ENCODE measurements at regions not wholly inside any gene's neighbourhood (a gene's known extent, or its start where the extent isn't known, plus 50 kb on each side); places are given as distances from the start of the nearest gene placed in this dataset.
"Not testable (repeated sequence)": the region's sequence is repeated elsewhere in the genome, so short reads cannot be mapped to it uniquely, and the experiment has no call there.

- no peak for DNase-seq
Measured at GRCh38 chr14:87041290-87042020, 951.5 kb downstream of the GALC start.

GRCh38 chr14:87034680-87035079 lies 958.3 kb downstream of the GALC start:
- no peak for DNase-seq

GRCh38 chr14:87030197-87030596 lies 962.8 kb downstream of the GALC start:
- DNase-seq: no peak

GRCh38 chr14:87020106-87020505 lies 972.9 kb downstream of the GALC start:
- not testable (repeated sequence) for DNase-seq

- DNase-seq: no peak
Measured at GRCh38 chr14:87018294-87018693, 974.7 kb downstream of the GALC start.

GRCh38 chr14:87017335-87017734 lies 975.6 kb downstream of the GALC start:
- no peak for DNase-seq

GRCh38 chr14:87014856-87015255 lies 978.1 kb downstream of the GALC start:
- DNase-seq: no peak

- DNase-seq: no peak
Measured at GRCh38 chr14:87013583-87013982, 979.4 kb downstream of the GALC start.

- no peak for DNase-seq
Measured at GRCh38 chr14:87008965-87009364, 984.0 kb downstream of the GALC start.

- no peak for DNase-seq
Measured at GRCh38 chr14:87005280-87005679, 987.7 kb downstream of the GALC start.

GRCh38 chr14:87002776-87003175 lies 990.2 kb downstream of the GALC start:
- DNase-seq: no peak

- no peak for DNase-seq
Measured at GRCh38 chr14:87001333-87001732, 991.6 kb downstream of the GALC start.

GRCh38 chr14:87000081-87000480 lies 992.9 kb downstream of the GALC start:
- DNase-seq: no peak

- DNase-seq: no peak
Measured at GRCh38 chr14:86999036-86999435, 993.9 kb downstream of the GALC start.

- no peak for DNase-seq
Measured at GRCh38 chr14:86997271-86997670, 995.7 kb downstream of the GALC start.

GRCh38 chr14:86990396-86990795 lies 1002.6 kb downstream of the GALC start:
- DNase-seq: no peak

GRCh38 chr14:86989285-86989684 lies 1003.7 kb downstream of the GALC start:
- DNase-seq: no peak

- no peak for DNase-seq
Measured at GRCh38 chr14:86987966-86988365, 1005.0 kb downstream of the GALC start.

GRCh38 chr14:86973177-86973576 lies 1019.8 kb downstream of the GALC start:
- DNase-seq: no peak

GRCh38 chr14:86971292-86971691 lies 1021.7 kb downstream of the GALC start:
- no peak for DNase-seq

- no peak for DNase-seq
Measured at GRCh38 chr14:86961106-86961716, 1031.8 kb downstream of the GALC start.

GRCh38 chr14:86955771-86956354 lies 1037.1 kb downstream of the GALC start:
- DNase-seq: no peak

- no peak for DNase-seq
Measured at GRCh38 chr14:86954623-86955022, 1038.4 kb downstream of the GALC start.

- no peak for DNase-seq
Measured at GRCh38 chr14:86946446-86946845, 1046.5 kb downstream of the GALC start.

Data from CD4-positive, alpha-beta T cell treated with Interleukin-6 for 4 hours (primary cell).